Uterus (tissue), 2 donors: ENCODE measurements at regions not wholly inside any gene's neighbourhood (a gene's known extent, or its start where the extent isn't known, plus 50 kb on each side); places are given as distances from the start of the nearest gene placed in this dataset.

Experiments
- CTCF ChIP-seq, 4 experiments: fragments of 200-600 bp in 2 of 4; fragments of 450-650 bp in 2 of 4; sonication (generic) in 2 of 4; IDR thresholded peaks; one replicate each; pipeline ENCODE4 v1.5.1; 2016 to 2019; ENCODE audit warnings: antibody characterized with exemption in 4 of 4, mild to moderate bottlenecking in 2 of 4, moderate library complexity in 1 of 4
- POLR2A ChIP-seq, 2 donors: fragments of 450-650 bp; IDR thresholded peaks; one replicate each; pipeline ENCODE4 v1.6.1; 2016; ENCODE audit warnings: antibody characterized with exemption in 2 of 2, mild to moderate bottlenecking in 1 of 2, moderate library complexity in 1 of 2

DNA sequence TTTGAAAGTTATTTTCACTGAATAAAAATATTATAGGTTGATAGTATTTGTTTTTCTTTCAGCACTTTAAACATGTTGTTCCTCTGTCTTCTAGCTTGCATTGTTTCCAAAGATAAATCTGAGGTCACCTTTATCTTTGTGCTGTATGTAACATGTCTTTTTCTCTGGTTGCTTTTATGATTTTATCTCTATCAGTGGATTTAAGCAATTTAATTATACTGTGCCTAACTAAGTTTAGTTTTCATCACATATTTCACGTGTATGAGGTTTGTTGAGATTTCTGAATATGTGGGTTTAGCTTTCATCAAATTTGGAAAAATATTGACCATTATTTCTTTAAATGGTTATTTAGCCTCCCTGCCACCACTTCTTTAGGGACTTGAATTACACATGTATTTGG is 214.5 kb downstream of the SNX18 start:
- no peak for TF ChIP-seq CTCF (IDR thresholded peaks at IDR 0.05)
- no peak for TF ChIP-seq POLR2A (IDR thresholded peaks at IDR 0.05)
